Suprapubic skin (tissue), 4 donors: ENCODE measurements at regions not wholly inside any gene's neighbourhood (a gene's known extent, or its start where the extent isn't known, plus 50 kb on each side); places are given as distances from the start of the nearest gene placed in this dataset.

ENCODE experiments used
- EP300 ChIP-seq: sonication (generic); formaldehyde crosslinking; IDR thresholded peaks from one replicate; pipeline ENCODE4 v1.6.1; 2017; ENCODE audit warnings: antibody characterized with exemption
- POLR2AphosphoS5 ChIP-seq, 3 donors: sonication (generic); formaldehyde crosslinking; IDR thresholded peaks; one replicate each; pipeline ENCODE4 v1.6.1; 2017; ENCODE audit warnings: antibody characterized with exemption in 3 of 3
- TF ChIP-seq, protein P1 (sequence below), 2 donors: fragments of 200-600 bp in 1 of 2; fragments of 450-650 bp in 1 of 2; sonication (generic) in 1 of 2; IDR thresholded peaks; one replicate each; pipeline ENCODE4 v1.5.1; 2016 to 2019; ENCODE audit warnings: antibody characterized with exemption in 2 of 2, mild to moderate bottlenecking in 1 of 2, moderate library complexity in 1 of 2

- TF ChIP-seq, protein P1, sequence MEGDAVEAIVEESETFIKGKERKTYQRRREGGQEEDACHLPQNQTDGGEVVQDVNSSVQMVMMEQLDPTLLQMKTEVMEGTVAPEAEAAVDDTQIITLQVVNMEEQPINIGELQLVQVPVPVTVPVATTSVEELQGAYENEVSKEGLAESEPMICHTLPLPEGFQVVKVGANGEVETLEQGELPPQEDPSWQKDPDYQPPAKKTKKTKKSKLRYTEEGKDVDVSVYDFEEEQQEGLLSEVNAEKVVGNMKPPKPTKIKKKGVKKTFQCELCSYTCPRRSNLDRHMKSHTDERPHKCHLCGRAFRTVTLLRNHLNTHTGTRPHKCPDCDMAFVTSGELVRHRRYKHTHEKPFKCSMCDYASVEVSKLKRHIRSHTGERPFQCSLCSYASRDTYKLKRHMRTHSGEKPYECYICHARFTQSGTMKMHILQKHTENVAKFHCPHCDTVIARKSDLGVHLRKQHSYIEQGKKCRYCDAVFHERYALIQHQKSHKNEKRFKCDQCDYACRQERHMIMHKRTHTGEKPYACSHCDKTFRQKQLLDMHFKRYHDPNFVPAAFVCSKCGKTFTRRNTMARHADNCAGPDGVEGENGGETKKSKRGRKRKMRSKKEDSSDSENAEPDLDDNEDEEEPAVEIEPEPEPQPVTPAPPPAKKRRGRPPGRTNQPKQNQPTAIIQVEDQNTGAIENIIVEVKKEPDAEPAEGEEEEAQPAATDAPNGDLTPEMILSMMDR (IDR thresholded peaks at IDR 0.05), result no peak
- TF ChIP-seq POLR2AphosphoS5 (IDR thresholded peaks at IDR 0.05) (no peak), EP300 (no peak)
Observed at GRCh38 chr4:176444741-176445140, 125.0 kb downstream of the SPCS3 start.
